ENCODE measurements at regions not wholly inside any gene's neighbourhood (a gene's known extent, or its start where the extent isn't known, plus 50 kb on each side); places are given as distances from the start of the nearest gene placed in this dataset.

- DNase-seq = no peak
These were observed 68.9 kb downstream of the NCR2 start for GRCh38 chr6:41404182-41404845.

DNA sequence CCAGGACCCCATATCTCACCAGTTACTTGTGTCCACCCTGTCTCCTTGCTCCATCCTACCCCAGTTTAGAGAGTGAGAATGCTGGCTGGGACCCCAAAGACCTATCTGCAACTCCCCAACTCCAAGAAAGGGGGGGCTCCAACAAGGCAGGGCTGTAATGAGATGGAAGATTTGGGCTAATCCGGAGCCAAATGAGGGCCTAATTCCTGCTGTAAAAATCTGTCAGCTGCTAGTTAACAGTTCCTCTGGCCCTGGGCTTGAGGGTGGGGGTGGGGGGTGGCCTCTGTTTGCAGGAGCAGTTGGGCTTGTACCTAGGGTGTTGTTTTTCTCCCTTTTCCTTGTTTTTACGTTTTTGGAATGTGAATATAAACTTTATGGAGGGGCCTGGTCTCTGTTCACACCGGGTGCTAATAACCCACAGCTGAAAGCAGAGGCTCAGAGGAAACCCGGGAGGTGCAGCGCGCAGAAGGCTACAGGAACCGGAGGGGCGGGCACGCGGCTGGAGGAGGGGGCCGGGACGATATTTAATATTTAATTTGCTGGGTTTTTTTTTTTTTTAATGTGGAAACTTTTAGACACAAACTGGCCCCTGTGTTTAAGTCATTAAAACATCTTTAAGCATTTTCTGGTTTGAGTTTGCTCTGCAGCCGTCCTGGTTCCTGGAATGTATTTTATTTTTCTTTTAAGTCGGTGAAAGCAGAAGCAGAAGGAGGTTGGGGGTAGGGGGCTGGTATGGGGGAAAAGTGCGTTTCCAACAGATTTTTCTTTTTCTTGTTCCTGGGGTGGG lies 70.7 kb downstream of the NCR2 start:
- DNase-seq = no peak

DNA sequence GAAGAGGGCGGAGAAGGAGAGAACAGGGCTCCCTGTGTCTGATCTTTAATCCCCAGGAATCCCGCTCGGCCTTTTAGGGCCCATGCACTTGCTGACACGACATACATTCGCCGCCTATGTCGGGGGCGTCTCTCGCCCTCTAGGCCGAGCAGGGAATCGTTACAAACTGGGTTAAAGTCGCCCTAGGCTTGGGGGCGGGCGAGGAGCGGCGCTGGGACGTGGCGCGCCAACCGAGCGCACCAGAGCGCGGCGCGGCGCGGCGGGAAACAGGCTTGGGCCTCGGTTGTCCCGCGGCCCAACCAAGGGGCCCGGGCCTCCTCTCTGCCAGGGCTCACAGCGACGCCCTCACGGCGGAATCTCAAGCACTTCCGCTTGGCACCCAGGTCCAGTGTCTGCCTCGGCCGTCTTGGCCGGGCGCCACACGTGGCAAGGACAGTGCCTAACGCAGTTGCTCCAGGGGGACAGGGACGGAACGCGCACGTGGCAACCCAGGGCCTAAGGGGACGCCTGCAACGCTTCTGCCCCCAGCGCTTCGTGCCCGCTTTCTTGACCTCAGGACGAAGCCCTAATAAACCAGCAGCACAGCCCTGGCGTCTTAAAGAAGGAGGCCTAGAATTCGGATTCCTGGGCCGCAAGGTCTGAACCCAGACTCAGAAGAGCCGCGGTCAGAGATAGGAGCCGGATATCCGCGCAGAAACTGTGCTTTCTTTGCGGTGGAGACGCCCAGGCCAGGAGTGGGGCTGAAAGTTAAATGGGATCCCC lies 71.5 kb downstream of the NCR2 start:
- no peak for DNase-seq

- DNase-seq = no peak
These were observed 73.2 kb downstream of the NCR2 start for GRCh38 chr6:41408576-41408975.

GRCh38 chr6:41408982-41409381 lies 73.6 kb downstream of the NCR2 start:
- DNase-seq = no peak

- DNase-seq = no peak
These were observed 74.1 kb downstream of the NCR2 start for GRCh38 chr6:41409489-41409888.

GRCh38 chr6:41411961-41412360 lies 76.6 kb downstream of the NCR2 start:
- DNase-seq = no peak

GRCh38 chr6:41413250-41413649 lies 77.8 kb downstream of the NCR2 start:
- DNase-seq = no peak

- DNase-seq = no peak
These were observed 81.1 kb downstream of the NCR2 start for GRCh38 chr6:41416501-41416837.

DNA sequence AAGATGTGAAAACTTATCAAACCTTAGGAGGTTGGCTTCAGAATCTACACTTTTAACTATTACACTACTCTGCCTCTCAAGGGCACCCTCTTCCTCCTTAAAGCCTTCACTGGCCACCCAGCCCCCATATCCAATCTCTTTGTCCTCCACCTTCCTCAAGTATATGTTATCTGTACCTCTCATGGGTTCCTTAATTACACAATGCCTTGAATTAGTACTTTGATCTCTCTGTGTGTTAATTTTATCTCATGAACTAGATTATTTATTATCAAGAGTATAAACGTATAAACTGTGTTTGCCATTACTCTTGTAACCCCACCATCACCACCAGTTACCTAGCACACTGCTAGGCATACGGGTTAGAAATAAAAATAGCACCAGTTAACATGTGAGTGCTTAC lies 83.3 kb downstream of the NCR2 start:
- no peak for DNase-seq

GRCh38 chr6:41419385-41419784 lies 84.0 kb downstream of the NCR2 start:
- DNase-seq = no peak

GRCh38 chr6:41420186-41420585 lies 84.8 kb downstream of the NCR2 start:
- DNase-seq = no peak

DNA sequence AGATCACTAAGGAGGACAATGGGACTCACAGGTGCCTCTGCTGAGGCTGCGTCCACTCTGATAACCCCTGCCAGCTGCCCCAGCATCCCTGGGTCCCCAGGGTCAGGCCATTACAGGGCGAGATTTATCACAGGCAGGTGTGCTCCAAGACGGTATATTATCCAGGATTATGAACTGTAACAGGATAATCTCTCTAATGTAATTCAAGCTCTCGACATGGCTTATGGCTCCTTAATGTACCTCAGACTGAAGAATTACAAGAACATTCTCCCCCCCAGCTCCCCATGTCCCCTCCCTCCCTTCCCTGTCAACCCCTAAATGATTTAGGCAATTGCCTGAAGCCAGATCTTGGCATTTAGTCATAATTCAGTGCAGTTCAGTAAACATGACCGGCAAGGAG lies 86.8 kb downstream of the NCR2 start:
- no peak for DNase-seq

GRCh38 chr6:41423002-41423401 lies 87.6 kb downstream of the NCR2 start:
- no peak for DNase-seq

DNA sequence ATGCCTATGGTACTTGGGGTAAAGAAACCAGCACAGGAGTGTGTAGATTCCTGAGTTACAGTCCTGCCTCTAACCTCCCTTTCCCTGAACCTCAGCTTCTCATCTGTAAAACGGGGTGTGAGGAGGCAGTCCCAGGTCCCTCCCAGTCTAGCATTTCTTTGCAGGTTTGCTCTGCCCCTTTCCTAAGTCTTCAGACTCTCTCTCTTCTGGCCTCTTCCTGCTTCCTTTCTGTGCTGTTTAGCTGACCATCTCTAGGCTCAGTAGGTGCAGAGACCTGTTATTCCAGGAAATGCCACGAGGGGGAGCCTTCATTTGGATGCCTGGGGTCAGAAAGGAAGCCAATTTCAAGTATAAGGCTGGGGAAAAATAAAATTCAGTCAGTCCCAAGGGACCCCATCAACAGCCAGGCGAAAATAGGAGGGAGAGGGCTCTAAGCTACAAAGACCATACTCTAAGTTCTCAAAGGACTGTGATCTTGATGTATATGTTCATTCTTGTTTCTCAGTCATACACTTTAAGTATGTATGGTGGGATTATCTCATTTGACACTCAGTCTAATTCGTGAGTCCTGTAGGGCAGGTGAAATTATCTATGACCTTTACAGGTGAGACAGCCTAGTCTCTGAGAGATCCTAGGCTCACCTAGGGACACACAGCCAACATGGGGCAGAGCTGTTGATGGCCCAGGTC lies 89.1 kb downstream of the NCR2 start:
- peak; percentile 80 for DNase-seq

DNA sequence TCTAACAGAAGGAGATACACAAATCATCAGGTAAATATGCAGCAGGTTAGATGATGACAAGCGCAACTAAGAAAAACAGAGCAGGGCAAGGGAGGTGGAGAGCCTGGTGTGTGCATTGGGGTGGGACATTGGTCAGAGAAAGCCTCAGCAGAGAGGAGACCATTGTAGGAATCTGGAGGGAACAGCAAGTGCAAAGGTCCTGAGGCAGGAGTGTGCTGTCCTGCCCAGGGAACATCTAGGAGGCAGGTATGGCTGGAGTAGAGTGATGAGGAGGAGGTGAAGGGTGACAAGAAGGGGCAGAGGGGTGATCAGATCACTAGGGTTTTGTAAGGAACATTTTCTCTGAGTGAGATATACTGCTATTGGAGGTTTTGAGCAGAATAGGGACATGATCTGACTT lies 90.1 kb downstream of the NCR2 start:
- DNase-seq = no peak

DNA sequence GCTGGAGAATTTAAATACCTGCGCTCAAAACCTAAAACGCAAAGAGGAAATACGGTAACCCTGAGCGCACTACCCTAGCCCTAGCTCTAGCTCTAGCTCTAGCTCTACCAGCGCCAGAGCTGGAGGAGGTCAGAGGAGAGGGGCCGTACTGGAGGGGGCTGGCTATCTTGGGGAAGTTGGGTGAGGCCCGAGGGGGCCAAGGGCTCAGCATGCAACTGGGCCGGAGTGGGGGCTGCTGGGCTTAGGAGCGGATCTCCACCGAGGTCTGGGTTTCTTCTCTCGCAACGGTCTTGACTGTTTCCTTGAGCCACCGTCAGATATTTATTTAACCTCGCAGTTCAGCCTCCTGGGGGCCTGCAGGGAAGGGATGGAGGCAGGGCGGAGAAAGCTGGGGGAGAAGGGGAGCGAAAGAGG lies 91.0 kb downstream of the NCR2 start:
- DNase-seq = no peak

DNA sequence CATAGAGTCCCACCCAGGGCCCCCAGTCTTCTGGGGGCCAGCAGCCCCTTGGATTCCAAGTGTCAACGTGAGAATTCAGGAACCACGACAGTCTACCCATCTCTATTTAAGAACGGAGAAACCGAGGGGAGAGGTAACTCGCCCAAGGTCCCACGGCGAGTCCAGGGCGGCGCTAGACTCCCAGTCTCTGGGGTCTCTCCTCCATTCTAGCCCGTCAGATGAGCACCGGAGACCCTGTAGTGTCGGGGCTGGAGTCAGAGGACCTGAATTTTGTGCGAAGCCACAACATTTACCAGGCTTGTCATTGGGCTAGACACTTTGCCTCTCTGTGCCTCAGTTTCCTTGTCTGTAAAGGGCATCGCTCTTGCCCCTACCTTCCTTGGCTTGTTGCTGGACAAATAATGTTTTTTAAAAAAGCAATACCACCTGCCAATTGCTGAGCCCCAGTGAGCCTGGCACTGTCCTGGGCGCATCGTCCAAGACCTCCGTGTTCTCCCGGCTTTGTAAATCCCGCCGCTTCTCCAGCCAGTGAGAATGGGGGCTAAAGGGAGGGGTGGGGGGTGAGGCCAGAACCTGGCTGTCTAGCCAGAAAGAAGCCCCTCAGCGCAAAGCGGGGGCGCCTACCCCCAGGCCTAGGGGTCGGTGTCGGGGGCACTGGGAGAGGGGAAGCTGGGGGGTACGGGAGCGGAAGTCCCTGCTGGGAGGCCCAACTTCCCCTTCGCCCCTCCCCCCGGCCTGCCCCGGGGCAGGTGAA lies 91.7 kb downstream of the NCR2 start:
- no peak for DNase-seq

DNA sequence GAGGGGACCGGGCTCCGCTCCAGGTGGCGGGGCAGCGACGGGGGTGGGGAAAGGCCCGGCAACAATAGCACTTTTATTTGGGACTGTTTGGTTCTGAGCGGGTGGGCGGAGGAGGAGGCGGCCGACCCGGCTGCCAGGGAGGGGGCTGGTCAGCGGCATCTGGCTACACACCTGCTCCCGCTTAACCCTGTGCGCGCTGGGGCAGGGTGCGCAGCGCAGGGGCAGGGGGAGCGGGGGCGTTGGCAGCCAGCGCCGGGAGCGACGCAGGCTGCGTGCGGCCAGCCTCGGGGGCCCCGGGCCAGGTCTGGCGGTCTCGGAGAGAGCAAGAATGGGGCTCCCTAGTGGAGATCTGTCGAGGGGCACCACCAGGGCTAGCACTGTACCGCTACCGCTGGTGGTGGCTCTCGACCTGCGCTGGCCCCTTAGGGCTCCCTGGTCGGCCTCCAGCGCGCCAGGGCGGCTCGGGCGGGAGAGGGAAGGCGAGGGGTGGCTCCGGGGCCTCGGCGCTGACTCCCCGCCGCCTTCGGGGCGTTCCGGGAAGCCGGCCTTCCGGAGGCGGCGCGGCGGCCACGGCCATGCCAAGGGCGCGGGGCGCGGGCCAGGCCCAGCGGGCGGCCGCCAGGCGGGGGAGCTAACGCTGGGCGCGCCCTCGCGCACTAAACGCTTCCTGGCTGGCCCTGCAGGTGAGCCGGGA lies 92.4 kb downstream of the NCR2 start:
- DNase-seq = no peak

GRCh38 chr6:41428336-41428995 lies 93.1 kb downstream of the NCR2 start:
- no peak for DNase-seq

- no peak for DNase-seq
These were observed 93.6 kb downstream of the NCR2 start for GRCh38 chr6:41428996-41429421.
